ENCODE measurements at regions not wholly inside any gene's neighbourhood (a gene's known extent, or its start where the extent isn't known, plus 50 kb on each side); places are given as distances from the start of the nearest gene placed in this dataset.

GRCh38 chr10:131736321-131736980, 164.4 kb upstream of the PPP2R2D start:
- no peak for DNase-seq (ENCODE audit: low read depth)

- no peak for DNase-seq (ENCODE audit: low read depth)
Observed at GRCh38 chr10:131737543-131738395, 163.0 kb upstream of the PPP2R2D start.

- no peak for DNase-seq (ENCODE audit: low read depth)
Observed at GRCh38 chr10:131738396-131738735, 162.4 kb upstream of the PPP2R2D start.

- DNase-seq (ENCODE audit: low read depth): no peak
Observed at GRCh38 chr10:131739206-131739605, 161.6 kb upstream of the PPP2R2D start.

GRCh38 chr10:131742500-131742951, 158.3 kb upstream of the PPP2R2D start:
- no peak for DNase-seq (ENCODE audit: low read depth)

- no peak for DNase-seq (ENCODE audit: low read depth)
Observed at GRCh38 chr10:131743190-131744151, 157.3 kb upstream of the PPP2R2D start.

- DNase-seq (ENCODE audit: low read depth): no peak
Observed at GRCh38 chr10:131744346-131744745, 156.5 kb upstream of the PPP2R2D start.

- no peak for DNase-seq (ENCODE audit: low read depth)
Observed at GRCh38 chr10:131745591-131745990, 155.2 kb upstream of the PPP2R2D start.

- DNase-seq (ENCODE audit: low read depth): no peak
Observed at GRCh38 chr10:131746241-131746711, 154.5 kb upstream of the PPP2R2D start.

- DNase-seq (ENCODE audit: low read depth): no peak
Observed at GRCh38 chr10:131746785-131747184, 154.0 kb upstream of the PPP2R2D start.

GRCh38 chr10:131747251-131747650, 153.6 kb upstream of the PPP2R2D start:
- no peak for DNase-seq (ENCODE audit: low read depth)

GRCh38 chr10:131747791-131748190, 153.0 kb upstream of the PPP2R2D start:
- no peak for DNase-seq (ENCODE audit: low read depth)

- no peak for DNase-seq (ENCODE audit: low read depth)
Observed at GRCh38 chr10:131748191-131748590, 152.6 kb upstream of the PPP2R2D start.

GRCh38 chr10:131748831-131749766, 151.7 kb upstream of the PPP2R2D start:
- no peak for DNase-seq (ENCODE audit: low read depth)

GRCh38 chr10:131749767-131750142, 151.1 kb upstream of the PPP2R2D start:
- no peak for DNase-seq (ENCODE audit: low read depth)

- no peak for DNase-seq (ENCODE audit: low read depth)
Observed at GRCh38 chr10:131750171-131750895, 150.5 kb upstream of the PPP2R2D start.

GRCh38 chr10:131750973-131751826, 149.6 kb upstream of the PPP2R2D start:
- DNase-seq (ENCODE audit: low read depth): no peak

GRCh38 chr10:131751827-131752775, 148.7 kb upstream of the PPP2R2D start:
- DNase-seq (ENCODE audit: low read depth): no peak

All from non-pigmented ciliary epithelial cell (primary cell).